ENCODE measurements at regions not wholly inside any gene's neighbourhood (a gene's known extent, or its start where the extent isn't known, plus 50 kb on each side); places are given as distances from the start of the nearest gene placed in this dataset.
"Not testable (repeated sequence)": the region's sequence is repeated elsewhere in the genome, so short reads cannot be mapped to it uniquely, and the experiment has no call there.

- H3K4me3 Mint-ChIP-seq: not testable (repeated sequence)
- peaks cover 4 to 11% of the 10 kb centered on the region in 2 donors for H3K4me1 Mint-ChIP-seq (ENCODE audit: low read depth in 2 of 2)
- peaks cover 53% of the 10 kb centered on the region for H3K36me3 Mint-ChIP-seq (ENCODE audit: insufficient read depth)
Observed at GRCh38 chr7:65754070-65754469, 118.8 kb upstream of the VKORC1L1 start.

GRCh38 chr7:65758991-65759390 lies 113.9 kb upstream of the VKORC1L1 start:
- H3K4me3 Mint-ChIP-seq; ATAC-seq (replicated peaks); H3K27me3 Mint-ChIP-seq; H3K9me3 Mint-ChIP-seq; H3K4me1 Mint-ChIP-seq (ENCODE audit: low read depth in 2 of 2); H3K27ac Mint-ChIP-seq; DNase-seq: not testable (repeated sequence)
- peaks cover 67% of the 10 kb centered on the region for H3K36me3 Mint-ChIP-seq (ENCODE audit: insufficient read depth)

More at GRCh38 chr7:65754070-65754469, 118.8 kb upstream of the VKORC1L1 start:
- DNase-seq; H3K27me3 Mint-ChIP-seq; ATAC-seq (replicated peaks); H3K9me3 Mint-ChIP-seq: not testable (repeated sequence)
- H3K27ac Mint-ChIP-seq: peak overlapping the region in 1 of 2 donors; percentile 49

- peak; percentile 42 for ATAC-seq (replicated peaks)
- not testable (repeated sequence) for H3K4me1 Mint-ChIP-seq (ENCODE audit: low read depth in 2 of 2); H3K4me3 Mint-ChIP-seq; DNase-seq; H3K27me3 Mint-ChIP-seq; H3K9me3 Mint-ChIP-seq
- Mint-ChIP-seq H3K36me3 (ENCODE audit: insufficient read depth) (peaks cover 51% of the 10 kb centered on the region), H3K27ac (peak overlapping the region in 1 of 2 donors; percentile 74)
Observed at GRCh38 chr7:65762712-65763111, 110.2 kb upstream of the VKORC1L1 start.

- H3K9me3 Mint-ChIP-seq; H3K4me3 Mint-ChIP-seq; H3K4me1 Mint-ChIP-seq (ENCODE audit: low read depth in 2 of 2); ATAC-seq (replicated peaks); H3K27me3 Mint-ChIP-seq; DNase-seq: not testable (repeated sequence)
- peaks cover 48% of the 10 kb centered on the region for H3K36me3 Mint-ChIP-seq (ENCODE audit: insufficient read depth)
- H3K27ac Mint-ChIP-seq: peak overlapping the region in 1 of 2 donors; percentile 74
Observed at GRCh38 chr7:65763114-65763513, 109.8 kb upstream of the VKORC1L1 start.

GRCh38 chr7:65770473-65771225 lies 102.2 kb upstream of the VKORC1L1 start:
- not testable (repeated sequence) for H3K9me3 Mint-ChIP-seq; H3K27me3 Mint-ChIP-seq; H3K4me1 Mint-ChIP-seq (ENCODE audit: low read depth in 2 of 2)
- H3K4me3 Mint-ChIP-seq: peak overlapping the region; percentile 88
- H3K36me3 Mint-ChIP-seq (ENCODE audit: insufficient read depth): peaks cover 14% of the 10 kb centered on the region
- peak overlapping the region; percentile 94 to 95 for H3K27ac Mint-ChIP-seq
- DNase-seq (peak; percentile 94 to 96 (median 95)), ATAC-seq (replicated peaks) (peak; percentile 96)

GRCh38 chr7:65771226-65771569 lies 101.7 kb upstream of the VKORC1L1 start:
- peaks cover 14% of the 10 kb centered on the region for H3K36me3 Mint-ChIP-seq (ENCODE audit: insufficient read depth)
- peak overlapping the region; percentile 88 for H3K4me3 Mint-ChIP-seq
- H3K9me3 Mint-ChIP-seq; DNase-seq; H3K27me3 Mint-ChIP-seq; ATAC-seq (replicated peaks); H3K4me1 Mint-ChIP-seq (ENCODE audit: low read depth in 2 of 2): not testable (repeated sequence)
- peak overlapping the region; percentile 94 to 95 for H3K27ac Mint-ChIP-seq

- not testable (repeated sequence) for H3K36me3 Mint-ChIP-seq (ENCODE audit: insufficient read depth); DNase-seq; H3K27me3 Mint-ChIP-seq; H3K9me3 Mint-ChIP-seq; H3K27ac Mint-ChIP-seq; H3K4me3 Mint-ChIP-seq; H3K4me1 Mint-ChIP-seq (ENCODE audit: low read depth in 2 of 2); ATAC-seq (replicated peaks)
Observed at GRCh38 chr7:65776677-65777076, 96.2 kb upstream of the VKORC1L1 start.

GRCh38 chr7:65789943-65790342 lies 82.9 kb upstream of the VKORC1L1 start:
- not testable (repeated sequence) for ATAC-seq (replicated peaks); H3K9me3 Mint-ChIP-seq; H3K27me3 Mint-ChIP-seq; H3K36me3 Mint-ChIP-seq (ENCODE audit: insufficient read depth); H3K4me3 Mint-ChIP-seq; H3K4me1 Mint-ChIP-seq (ENCODE audit: low read depth in 2 of 2); H3K27ac Mint-ChIP-seq; DNase-seq

GRCh38 chr7:65791788-65792187 lies 81.1 kb upstream of the VKORC1L1 start:
- H3K36me3 Mint-ChIP-seq (ENCODE audit: insufficient read depth); H3K27me3 Mint-ChIP-seq; H3K9me3 Mint-ChIP-seq: not testable (repeated sequence)

GRCh38 chr7:65792726-65793125 lies 80.1 kb upstream of the VKORC1L1 start:
- not testable (repeated sequence) for H3K27ac Mint-ChIP-seq; H3K36me3 Mint-ChIP-seq (ENCODE audit: insufficient read depth); ATAC-seq (replicated peaks); H3K27me3 Mint-ChIP-seq; H3K4me1 Mint-ChIP-seq (ENCODE audit: low read depth in 2 of 2); H3K4me3 Mint-ChIP-seq; DNase-seq; H3K9me3 Mint-ChIP-seq

More at GRCh38 chr7:65791788-65792187, 81.1 kb upstream of the VKORC1L1 start:
- not testable (repeated sequence) for DNase-seq; ATAC-seq (replicated peaks); H3K4me1 Mint-ChIP-seq (ENCODE audit: low read depth in 2 of 2); H3K27ac Mint-ChIP-seq; H3K4me3 Mint-ChIP-seq

GRCh38 chr7:65794671-65795391 lies 78.0 kb upstream of the VKORC1L1 start:
- peak overlapping the region in 1 of 2 donors; percentile 2 for H3K27ac Mint-ChIP-seq
- peaks cover 9 to 12% of the 10 kb centered on the region in 2 donors for H3K4me1 Mint-ChIP-seq (ENCODE audit: low read depth in 2 of 2)
- DNase-seq; H3K4me3 Mint-ChIP-seq; H3K9me3 Mint-ChIP-seq; H3K27me3 Mint-ChIP-seq; ATAC-seq (replicated peaks); H3K36me3 Mint-ChIP-seq (ENCODE audit: insufficient read depth): not testable (repeated sequence)

GRCh38 chr7:65795392-65795716 lies 77.5 kb upstream of the VKORC1L1 start:
- not testable (repeated sequence) for H3K9me3 Mint-ChIP-seq; DNase-seq; H3K36me3 Mint-ChIP-seq (ENCODE audit: insufficient read depth); ATAC-seq (replicated peaks); H3K27me3 Mint-ChIP-seq; H3K4me3 Mint-ChIP-seq; H3K27ac Mint-ChIP-seq
- H3K4me1 Mint-ChIP-seq (ENCODE audit: low read depth in 2 of 2): peaks cover 9 to 12% of the 10 kb centered on the region in 2 donors

GRCh38 chr7:65796205-65796604 lies 76.7 kb upstream of the VKORC1L1 start:
- Mint-ChIP-seq H3K4me1 (ENCODE audit: low read depth in 2 of 2) (peaks cover 9 to 12% of the 10 kb centered on the region in 2 donors), H3K27me3 (no peaks in the 10 kb centered on the region), H3K27ac (no peak overlapping the region), H3K4me3 (no peak overlapping the region), H3K9me3 (no peaks in the 10 kb centered on the region), H3K36me3 (ENCODE audit: insufficient read depth) (no peaks in the 10 kb centered on the region)
- ATAC-seq (replicated peaks) (no peak), DNase-seq (no peak)

GRCh38 chr7:65797086-65797485 lies 75.8 kb upstream of the VKORC1L1 start:
- H3K27me3 Mint-ChIP-seq; H3K9me3 Mint-ChIP-seq; H3K36me3 Mint-ChIP-seq (ENCODE audit: insufficient read depth); H3K27ac Mint-ChIP-seq; H3K4me3 Mint-ChIP-seq; ATAC-seq (replicated peaks); DNase-seq: not testable (repeated sequence)
- peaks cover 9 to 12% of the 10 kb centered on the region in 2 donors for H3K4me1 Mint-ChIP-seq (ENCODE audit: low read depth in 2 of 2)

All from effector memory CD8-positive, alpha-beta T cell (primary cell).